Fibroblast of lung (primary cell): ENCODE measurements at regions not wholly inside any gene's neighbourhood (a gene's known extent, or its start where the extent isn't known, plus 50 kb on each side); places are given as distances from the start of the nearest gene placed in this dataset.

Source experiments
- DNase-seq, 2 donors: peaks; one replicate each; pipeline versions ENCODE4 v3.0.0 to v3.0.0-alpha.2; 2010; ENCODE audit warnings: low read depth in 2 of 2
- H2AFZ ChIP-seq: 2 replicates; pipeline ENCODE4 v1.5.1; 2012; ENCODE audit warnings: low read length, control low read depth, inconsistent platforms
- H3K27ac ChIP-seq: 2 replicates; pipeline ENCODE4 v1.5.1; 2011; ENCODE audit warnings: low read length, control low read depth; ENCODE audit not compliant: insufficient read depth
- H3K27me3 ChIP-seq: 2 replicates; pipeline ENCODE4 v1.5.1; 2011; ENCODE audit warnings: mild to moderate bottlenecking, low read length; ENCODE audit not compliant: control insufficient read depth, insufficient read depth
- H3K36me3 ChIP-seq: 2 replicates; pipeline ENCODE4 v1.5.1; 2011; ENCODE audit warnings: low read length; ENCODE audit not compliant: control insufficient read depth, insufficient read depth
- H3K4me1 ChIP-seq: 2 replicates; pipeline ENCODE4 v1.5.1; 2011; ENCODE audit warnings: low read length; ENCODE audit not compliant: control insufficient read depth, insufficient read depth; ENCODE audit errors: extremely low read depth
- H3K4me2 ChIP-seq: 2 replicates; pipeline ENCODE4 v1.5.1; 2011; ENCODE audit warnings: low read length, control low read depth; ENCODE audit not compliant: insufficient read depth; ENCODE audit errors: extremely low read depth
- H3K4me3 ChIP-seq, 4 experiments: fragments of 200-600 bp in 1 of 4; sonication (generic) in 1 of 4; replicated peaks in 1 of 4; 2 replicates each; pipeline ENCODE4 v1.5.1; 2011 to 2016; ENCODE audit warnings: low read length in 4 of 4, low read depth in 3 of 4, mild to moderate bottlenecking in 3 of 4, control low read depth in 2 of 4, inconsistent platforms in 1 of 4, mixed read lengths in 1 of 4; ENCODE audit not compliant: insufficient read depth in 1 of 4; ENCODE audit errors: control extremely low read depth in 1 of 4
- H3K79me2 ChIP-seq: 2 replicates; pipeline ENCODE4 v1.5.1; 2012; ENCODE audit warnings: mild to moderate bottlenecking, low read length, inconsistent platforms; ENCODE audit not compliant: control insufficient read depth, insufficient read depth
- H3K9ac ChIP-seq: 2 replicates; pipeline ENCODE4 v1.5.1; 2011; ENCODE audit warnings: mild to moderate bottlenecking, low read length, control low read depth; ENCODE audit not compliant: insufficient read depth
- H3K9me3 ChIP-seq: 2 replicates; pipeline ENCODE4 v1.5.1; 2012; ENCODE audit warnings: low read depth, low read length; ENCODE audit not compliant: control insufficient read depth, insufficient read depth
- H4K20me1 ChIP-seq: 2 replicates; pipeline ENCODE4 v1.5.1; 2011; ENCODE audit warnings: low read length; ENCODE audit not compliant: control insufficient read depth, insufficient read depth; ENCODE audit errors: extremely low read depth
- CTCF ChIP-seq, 2 donors: IDR thresholded peaks in 1 of 2; conservative IDR thresholded peaks in 1 of 2; 1 replicate in 1 of 2; 2 replicates in 1 of 2; pipeline ENCODE4 v1.5.1; 2011 to 2012; ENCODE audit warnings: low read length in 2 of 2, control low read depth in 1 of 2, inconsistent platforms in 1 of 2, low read depth in 1 of 2, mild to moderate bottlenecking in 1 of 2
- EZH2 ChIP-seq: IDR thresholded peaks from 2 replicates; pipeline ENCODE4 v1.5.1; 2012; ENCODE audit warnings: low read length, control low read depth, mild to moderate bottlenecking; ENCODE audit errors: missing control alignments

GRCh38 chr2:8551622-8552074, 130.2 kb upstream of the ID2 start:
- no peak overlapping the region for H3K4me2 ChIP-seq
- no peaks in the 10 kb centered on the region for H3K27me3 ChIP-seq
- no peak overlapping the region for H2AFZ ChIP-seq
- H4K20me1 ChIP-seq: no peaks in the 10 kb centered on the region
- H3K4me3 ChIP-seq: no peak overlapping the region
- no peak for DNase-seq
- TF ChIP-seq EZH2 (no peak), CTCF (conservative IDR thresholded peaks at IDR 0.05 in 1 of 2, IDR thresholded peaks at IDR 0.05 in 1 of 2; ENCODE audit: low read depth in 1 of 2, low read length in 2 of 2) (no peak)
- H3K9me3 ChIP-seq: no peaks in the 10 kb centered on the region
- no peaks in the 10 kb centered on the region for H3K79me2 ChIP-seq
- H3K9ac ChIP-seq: no peak overlapping the region
- no peak overlapping the region for H3K27ac ChIP-seq
- H3K4me1 ChIP-seq: no peaks in the 10 kb centered on the region
- H3K36me3 ChIP-seq: no peaks in the 10 kb centered on the region

- no peak for DNase-seq
Observed at GRCh38 chr2:8552293-8552801, 129.5 kb upstream of the ID2 start.

GRCh38 chr2:8553643-8554042, 128.2 kb upstream of the ID2 start:
- H3K27me3 ChIP-seq: no peaks in the 10 kb centered on the region
- TF ChIP-seq EZH2 (no peak), CTCF (conservative IDR thresholded peaks at IDR 0.05 in 1 of 2, IDR thresholded peaks at IDR 0.05 in 1 of 2; ENCODE audit: low read depth in 1 of 2, low read length in 2 of 2) (no peak)
- no peaks in the 10 kb centered on the region for H3K79me2 ChIP-seq
- no peak overlapping the region for H3K4me2 ChIP-seq
- no peaks in the 10 kb centered on the region for H4K20me1 ChIP-seq
- no peak for DNase-seq
- no peak overlapping the region for H3K9ac ChIP-seq
- no peak overlapping the region for H3K4me3 ChIP-seq
- H3K9me3 ChIP-seq: no peaks in the 10 kb centered on the region
- H3K27ac ChIP-seq: no peak overlapping the region
- H2AFZ ChIP-seq: no peak overlapping the region
- no peaks in the 10 kb centered on the region for H3K4me1 ChIP-seq
- H3K36me3 ChIP-seq: no peaks in the 10 kb centered on the region

More at GRCh38 chr2:8552293-8552801, 129.5 kb upstream of the ID2 start:
- Histone ChIP-seq H3K36me3 (no peaks in the 10 kb centered on the region), H3K4me3 (no peak overlapping the region), H3K27me3 (no peaks in the 10 kb centered on the region), H3K27ac (no peak overlapping the region), H3K79me2 (no peaks in the 10 kb centered on the region), H3K4me2 (no peak overlapping the region), H4K20me1 (no peaks in the 10 kb centered on the region), H3K9me3 (no peaks in the 10 kb centered on the region), H3K9ac (no peak overlapping the region), H2AFZ (no peak overlapping the region), H3K4me1 (no peaks in the 10 kb centered on the region)
- no peak for TF ChIP-seq EZH2
